ENCODE measurements at regions not wholly inside any gene's neighbourhood (a gene's known extent, or its start where the extent isn't known, plus 50 kb on each side); places are given as distances from the start of the nearest gene placed in this dataset.

DNA sequence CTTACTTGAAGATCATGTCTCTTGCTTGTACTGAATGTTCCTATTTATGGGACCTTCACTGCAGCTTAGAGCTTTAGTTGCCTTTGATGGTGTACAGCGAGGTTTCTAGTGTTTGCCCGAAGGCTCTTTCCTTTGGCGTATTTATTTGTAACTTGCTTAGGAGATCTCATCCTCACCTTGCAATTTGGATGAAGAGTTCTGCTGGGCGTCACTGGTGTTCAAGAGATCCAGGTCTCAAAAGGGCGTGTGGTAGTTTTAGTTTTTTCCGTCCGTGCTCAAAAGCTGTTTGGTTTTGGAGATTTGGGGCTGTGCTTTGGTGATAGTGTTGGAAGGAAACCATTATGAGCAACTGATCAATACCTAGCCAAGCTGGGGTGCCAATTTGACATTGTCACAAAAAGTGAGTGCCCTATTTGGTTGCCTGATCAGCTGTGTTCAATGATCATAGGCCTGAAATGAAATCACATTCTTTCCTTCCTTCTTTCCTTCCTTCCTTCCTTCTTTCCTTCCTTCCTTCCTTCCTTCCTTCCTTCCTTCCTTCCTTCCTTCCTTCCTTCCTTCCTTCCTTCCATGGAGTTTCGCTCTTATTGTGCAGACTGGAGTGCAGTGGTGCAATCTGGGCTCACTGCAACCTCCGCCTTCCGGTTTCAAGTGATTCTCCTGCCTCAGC is 69.7 kb upstream of the GRAMD1B start:
- no peak overlapping the region for H3K4me3 ChIP-seq (ENCODE audit: low read depth, low read length)
- DNase-seq (ENCODE audit: low read depth) = no peak
- TF ChIP-seq, protein P1, sequence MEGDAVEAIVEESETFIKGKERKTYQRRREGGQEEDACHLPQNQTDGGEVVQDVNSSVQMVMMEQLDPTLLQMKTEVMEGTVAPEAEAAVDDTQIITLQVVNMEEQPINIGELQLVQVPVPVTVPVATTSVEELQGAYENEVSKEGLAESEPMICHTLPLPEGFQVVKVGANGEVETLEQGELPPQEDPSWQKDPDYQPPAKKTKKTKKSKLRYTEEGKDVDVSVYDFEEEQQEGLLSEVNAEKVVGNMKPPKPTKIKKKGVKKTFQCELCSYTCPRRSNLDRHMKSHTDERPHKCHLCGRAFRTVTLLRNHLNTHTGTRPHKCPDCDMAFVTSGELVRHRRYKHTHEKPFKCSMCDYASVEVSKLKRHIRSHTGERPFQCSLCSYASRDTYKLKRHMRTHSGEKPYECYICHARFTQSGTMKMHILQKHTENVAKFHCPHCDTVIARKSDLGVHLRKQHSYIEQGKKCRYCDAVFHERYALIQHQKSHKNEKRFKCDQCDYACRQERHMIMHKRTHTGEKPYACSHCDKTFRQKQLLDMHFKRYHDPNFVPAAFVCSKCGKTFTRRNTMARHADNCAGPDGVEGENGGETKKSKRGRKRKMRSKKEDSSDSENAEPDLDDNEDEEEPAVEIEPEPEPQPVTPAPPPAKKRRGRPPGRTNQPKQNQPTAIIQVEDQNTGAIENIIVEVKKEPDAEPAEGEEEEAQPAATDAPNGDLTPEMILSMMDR (conservative IDR thresholded peaks at IDR 0.05; ENCODE audit: low read depth, low read length) = no peak

DNA sequence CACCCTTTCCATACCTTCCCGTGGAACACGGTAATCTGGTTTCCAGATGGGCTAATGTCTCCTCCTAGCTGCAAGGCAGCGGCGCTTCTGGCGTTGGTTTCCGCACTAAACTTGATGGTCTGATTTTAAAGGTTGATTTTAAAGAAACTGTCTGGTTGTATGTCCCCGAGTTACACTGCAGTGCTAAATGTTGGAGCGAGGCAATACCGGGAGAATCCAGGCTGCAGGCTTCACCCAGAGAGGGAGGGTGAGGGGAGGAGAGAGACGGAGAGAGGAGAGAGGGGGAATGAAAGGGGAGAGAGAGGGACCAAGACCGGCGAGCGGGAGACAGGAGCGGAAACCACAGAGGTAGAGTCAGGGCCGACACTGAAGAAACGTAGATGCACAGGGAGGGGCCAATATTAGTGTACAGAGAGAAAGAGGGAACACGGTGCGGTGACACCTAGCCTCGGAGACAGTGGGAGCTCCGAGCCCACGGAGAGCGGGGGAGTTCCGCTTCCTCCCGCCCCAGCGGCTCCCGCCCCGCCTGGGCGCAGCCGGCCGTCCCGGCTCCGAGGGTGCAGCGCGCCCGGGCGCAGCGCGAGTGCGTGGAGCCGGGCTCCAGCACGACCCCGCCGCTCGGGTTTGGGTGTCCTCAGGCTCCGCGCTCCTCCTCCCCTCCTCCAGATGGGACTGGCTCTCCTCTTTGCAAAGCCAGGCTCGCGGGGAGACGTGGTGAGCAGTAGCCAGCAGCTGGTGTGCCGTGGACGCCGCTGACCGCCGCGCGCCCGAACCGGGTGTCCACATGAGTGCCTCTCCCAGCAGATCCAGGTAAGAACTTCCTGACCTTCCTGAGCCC is 71.9 kb upstream of the GRAMD1B start:
- DNase-seq (ENCODE audit: low read depth) = no peak
- TF ChIP-seq, protein P1 (conservative IDR thresholded peaks at IDR 0.05; ENCODE audit: low read depth, low read length) = peak; percentile 28
- peak overlapping the region; percentile 24 for H3K4me3 ChIP-seq (ENCODE audit: low read depth, low read length)

DNA sequence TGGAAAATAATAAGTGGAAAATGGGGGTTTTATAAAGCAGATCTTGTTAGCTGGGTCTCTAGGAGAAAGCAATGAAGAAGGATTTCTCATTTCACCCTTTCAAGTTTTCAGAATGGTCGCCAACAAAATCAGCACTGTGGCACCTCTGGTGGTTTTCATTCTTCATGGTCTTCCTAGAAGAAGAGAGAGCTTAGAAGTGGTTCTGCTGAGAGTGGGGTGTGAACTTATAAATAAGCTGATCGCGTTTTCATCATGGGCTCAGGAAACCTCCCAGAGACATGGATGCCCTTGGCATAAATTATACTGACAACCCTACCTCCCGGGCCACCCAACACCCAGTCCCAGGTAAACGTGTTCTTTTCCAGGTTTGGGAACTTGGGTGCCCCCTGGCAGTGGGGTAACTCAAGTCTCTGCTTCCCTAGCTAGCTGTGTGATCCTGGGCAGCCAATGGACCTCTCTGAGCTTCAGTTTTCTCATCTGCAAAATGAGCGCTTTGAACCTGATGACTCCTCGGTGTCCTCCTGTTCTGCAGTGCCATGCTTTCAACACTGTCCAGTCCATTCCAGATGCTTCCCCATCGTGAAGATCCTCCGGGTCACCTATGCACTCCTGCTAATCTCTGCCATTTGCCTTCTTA is 72.6 kb upstream of the GRAMD1B start:
- peak overlapping the region; percentile 24 for H3K4me3 ChIP-seq (ENCODE audit: low read depth, low read length)
- TF ChIP-seq, protein P1 (conservative IDR thresholded peaks at IDR 0.05; ENCODE audit: low read depth, low read length) = no peak
- DNase-seq (ENCODE audit: low read depth) = no peak

DNA sequence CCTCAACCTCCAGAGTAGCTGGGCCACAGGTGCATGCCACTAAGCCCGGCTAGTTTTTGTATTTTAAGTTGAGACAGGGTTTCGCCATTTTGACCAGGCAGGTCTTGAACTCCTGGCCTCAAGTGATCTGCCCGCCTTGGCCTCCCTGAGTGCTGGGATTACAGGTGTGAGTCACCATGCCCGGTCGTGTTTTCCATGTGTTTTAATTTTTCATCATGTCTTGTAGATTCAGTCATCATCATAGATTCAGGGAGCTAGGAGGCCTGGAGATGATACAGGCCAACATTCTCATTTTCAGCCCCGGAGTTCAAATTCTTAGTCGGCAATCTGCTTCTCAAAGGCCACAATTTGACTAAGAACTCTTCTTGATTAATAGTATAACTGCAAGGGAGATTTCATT is 73.5 kb upstream of the GRAMD1B start:
- DNase-seq (ENCODE audit: low read depth) = no peak
- H3K4me3 ChIP-seq (ENCODE audit: low read depth, low read length) = no peak overlapping the region
- TF ChIP-seq, protein P1 (conservative IDR thresholded peaks at IDR 0.05; ENCODE audit: low read depth, low read length) = no peak

DNA sequence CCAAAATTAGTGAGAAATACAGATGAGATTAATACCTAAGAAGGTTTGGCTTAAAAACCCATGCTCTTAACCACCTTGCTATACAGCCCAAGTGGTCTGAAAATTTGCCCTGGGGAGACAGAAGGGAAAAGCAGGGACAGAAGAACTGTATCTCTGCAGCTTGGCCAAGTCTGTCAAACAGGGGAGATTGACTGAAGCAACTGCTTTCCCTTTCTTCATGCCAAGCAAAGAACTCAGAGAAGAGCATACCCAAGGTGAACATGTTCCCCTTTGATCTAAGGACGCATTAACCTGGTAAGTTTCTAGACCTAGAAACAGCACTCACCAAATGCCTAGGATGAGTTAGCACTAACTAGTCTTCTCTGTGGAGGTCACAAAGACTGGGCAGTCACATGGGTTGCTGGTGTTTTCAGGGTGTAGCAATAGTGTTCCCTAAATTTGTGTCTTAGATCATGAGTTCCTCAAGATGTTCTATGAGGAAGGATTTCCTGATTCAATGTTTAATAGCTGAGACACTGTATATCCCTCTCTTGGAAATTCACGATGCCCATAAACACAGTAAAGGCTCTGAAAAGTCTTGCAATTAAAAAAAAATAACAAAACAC is 75.6 kb upstream of the GRAMD1B start:
- DNase-seq (ENCODE audit: low read depth) = no peak
- TF ChIP-seq, protein P1 (conservative IDR thresholded peaks at IDR 0.05; ENCODE audit: low read depth, low read length) = no peak
- H3K4me3 ChIP-seq (ENCODE audit: low read depth, low read length) = no peak overlapping the region

DNA sequence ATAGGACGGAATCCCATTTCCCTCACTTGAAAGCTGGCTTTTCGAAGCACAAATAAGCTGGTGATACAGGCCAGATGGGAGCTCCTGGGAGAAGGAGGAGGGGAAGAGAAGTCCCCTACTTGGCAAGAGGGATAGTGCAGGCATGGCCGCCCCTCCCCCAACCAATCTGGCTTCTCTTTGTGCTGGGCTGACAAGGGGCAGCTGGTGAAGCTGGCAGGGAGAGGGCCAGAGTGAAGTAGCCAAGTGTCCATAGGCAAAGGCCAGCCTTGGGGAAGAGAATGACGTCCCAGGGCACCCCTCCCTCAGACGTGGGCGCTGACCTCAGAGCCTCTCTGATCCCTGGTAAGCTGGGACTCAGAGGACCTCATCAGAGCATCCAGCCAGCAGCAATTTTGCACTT is 78.7 kb upstream of the GRAMD1B start:
- no peak for DNase-seq (ENCODE audit: low read depth)
- TF ChIP-seq, protein P1 (conservative IDR thresholded peaks at IDR 0.05; ENCODE audit: low read depth, low read length) = no peak
- H3K4me3 ChIP-seq (ENCODE audit: low read depth, low read length) = no peak overlapping the region

Data from epithelial cell of proximal tubule (primary cell).